SK-N-SH treated with all-trans-retinoic acid at 6 μM for 48 hours (cell line): ENCODE measurements at regions not wholly inside any gene's neighbourhood (a gene's known extent, or its start where the extent isn't known, plus 50 kb on each side); places are given as distances from the start of the nearest gene placed in this dataset.

ENCODE experiments used
- ATAC-seq: fragments of 200-7000 bp; cut with Tn5 transposase; 3 replicates; pipeline ENCODE4 v1.9.1; 2020; ENCODE audit warnings: mild to moderate bottlenecking, moderate library complexity
- ARNTL ChIP-seq: fragments of 450-650 bp; formaldehyde crosslinking; IDR thresholded peaks from 2 replicates; pipeline ENCODE4 v1.5.0; 2020; ENCODE audit warnings: low read depth, mild to moderate bottlenecking, moderate library complexity, borderline replicate concordance
- CSDC2 ChIP-seq: fragments of 250-450 bp; sonication (Bioruptor Pico); IDR thresholded peaks from 2 replicates; pipeline ENCODE4 v1.5.0; 2020; ENCODE audit warnings: mild to moderate bottlenecking, moderate library complexity
- ESRRG ChIP-seq: fragments of 250-450 bp; sonication (Bioruptor Pico); IDR thresholded peaks from 2 replicates; pipeline ENCODE4 v1.6.1; 2021; ENCODE audit warnings: mild to moderate bottlenecking
- GLIS3 ChIP-seq: fragments of 250-450 bp; sonication (Bioruptor Pico); IDR thresholded peaks from 2 replicates; pipeline ENCODE4 v1.5.0; 2020; ENCODE audit warnings: mild to moderate bottlenecking, moderate library complexity
- PPARA ChIP-seq: fragments of 250-450 bp; sonication (Bioruptor Pico); IDR thresholded peaks from 2 replicates; pipeline ENCODE4 v1.5.0; 2020; ENCODE audit warnings: mild to moderate bottlenecking, borderline replicate concordance
- RARB ChIP-seq: fragments of 250-450 bp; sonication (Bioruptor Pico); IDR thresholded peaks from 2 replicates; pipeline ENCODE4 v1.8.0; 2021; ENCODE audit warnings: mild to moderate bottlenecking, moderate library complexity
- SNAI2 ChIP-seq: fragments of 250-450 bp; sonication (Bioruptor Pico); IDR thresholded peaks from 2 replicates; pipeline ENCODE4 v1.5.0; 2020; ENCODE audit warnings: mild to moderate bottlenecking, moderate library complexity
- TOX ChIP-seq: fragments of 250-450 bp; sonication (Bioruptor Pico); IDR thresholded peaks from 2 replicates; pipeline ENCODE4 v1.8.0; 2021; ENCODE audit warnings: mild to moderate bottlenecking, moderate library complexity, borderline replicate concordance
- TSHZ2 ChIP-seq: fragments of 250-450 bp; sonication (Bioruptor Pico); IDR thresholded peaks from 2 replicates; pipeline ENCODE4 v1.5.0; 2020; ENCODE audit warnings: mild to moderate bottlenecking, moderate library complexity
- ZC3H10 ChIP-seq: fragments of 250-450 bp; sonication (Bioruptor Pico); IDR thresholded peaks from 2 replicates; pipeline ENCODE4 v1.5.1; 2021; ENCODE audit warnings: mild to moderate bottlenecking, moderate library complexity
- ZFP3 ChIP-seq: fragments of 250-450 bp; sonication (Bioruptor Pico); IDR thresholded peaks from 2 replicates; pipeline ENCODE4 v1.5.0; 2020; ENCODE audit warnings: mild to moderate bottlenecking, moderate library complexity
- ZNF565 ChIP-seq: fragments of 450-650 bp; formaldehyde crosslinking; conservative IDR thresholded peaks from 2 replicates; pipeline ENCODE4 v1.5.0; 2020; ENCODE audit warnings: low read depth, mild to moderate bottlenecking, moderate library complexity
- ZNF70 ChIP-seq: fragments of 450-650 bp; formaldehyde crosslinking; IDR thresholded peaks from 2 replicates; pipeline ENCODE4 v1.5.0; 2020; ENCODE audit warnings: mild to moderate bottlenecking, moderate library complexity
- ZNF8 ChIP-seq: fragments of 450-650 bp; formaldehyde crosslinking; IDR thresholded peaks from 2 replicates; pipeline ENCODE4 v1.5.0; 2020; ENCODE audit warnings: mild to moderate bottlenecking, moderate library complexity
- TF ChIP-seq, protein P1 (sequence below): fragments of 250-450 bp; sonication (Bioruptor Pico); IDR thresholded peaks from 2 replicates; pipeline ENCODE4 v1.5.1; 2020; ENCODE audit warnings: low read depth, mild to moderate bottlenecking, moderate library complexity
- TF ChIP-seq, protein P2 (sequence below): fragments of 250-450 bp; sonication (Bioruptor Pico); IDR thresholded peaks from 2 replicates; pipeline ENCODE4 v1.8.0; 2021; ENCODE audit warnings: low read depth, mild to moderate bottlenecking, moderate library complexity, borderline replicate concordance
- TF ChIP-seq, protein P3 (sequence below): fragments of 250-450 bp; sonication (Bioruptor Pico); IDR thresholded peaks from 2 replicates; pipeline ENCODE4 v1.5.1; 2021; ENCODE audit warnings: mild to moderate bottlenecking, moderate library complexity

- TF ChIP-seq ZFP3 (CRISPR knock-in tag) (0 out of 2 replicates have a peak, but pooled peaks have one; percentile 57), TOX (no peak), ESRRG (CRISPR knock-in tag) (no peak), CSDC2 (CRISPR knock-in tag) (peak; percentile 67; the same call in 1 of the 2 replicates), RARB (no peak)
- TF ChIP-seq, protein P1, sequence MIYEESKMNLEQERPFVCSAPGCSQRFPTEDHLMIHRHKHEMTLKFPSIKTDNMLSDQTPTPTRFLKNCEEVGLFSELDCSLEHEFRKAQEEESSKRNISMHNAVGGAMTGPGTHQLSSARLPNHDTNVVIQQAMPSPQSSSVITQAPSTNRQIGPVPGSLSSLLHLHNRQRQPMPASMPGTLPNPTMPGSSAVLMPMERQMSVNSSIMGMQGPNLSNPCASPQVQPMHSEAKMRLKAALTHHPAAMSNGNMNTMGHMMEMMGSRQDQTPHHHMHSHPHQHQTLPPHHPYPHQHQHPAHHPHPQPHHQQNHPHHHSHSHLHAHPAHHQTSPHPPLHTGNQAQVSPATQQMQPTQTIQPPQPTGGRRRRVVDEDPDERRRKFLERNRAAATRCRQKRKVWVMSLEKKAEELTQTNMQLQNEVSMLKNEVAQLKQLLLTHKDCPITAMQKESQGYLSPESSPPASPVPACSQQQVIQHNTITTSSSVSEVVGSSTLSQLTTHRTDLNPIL (CRISPR knock-in tag) = no peak
- ATAC-seq = peak; percentile 9
These were observed 288.5 kb upstream of the STXBP5 start for GRCh38 chr6:146915671-146916127.

DNA sequence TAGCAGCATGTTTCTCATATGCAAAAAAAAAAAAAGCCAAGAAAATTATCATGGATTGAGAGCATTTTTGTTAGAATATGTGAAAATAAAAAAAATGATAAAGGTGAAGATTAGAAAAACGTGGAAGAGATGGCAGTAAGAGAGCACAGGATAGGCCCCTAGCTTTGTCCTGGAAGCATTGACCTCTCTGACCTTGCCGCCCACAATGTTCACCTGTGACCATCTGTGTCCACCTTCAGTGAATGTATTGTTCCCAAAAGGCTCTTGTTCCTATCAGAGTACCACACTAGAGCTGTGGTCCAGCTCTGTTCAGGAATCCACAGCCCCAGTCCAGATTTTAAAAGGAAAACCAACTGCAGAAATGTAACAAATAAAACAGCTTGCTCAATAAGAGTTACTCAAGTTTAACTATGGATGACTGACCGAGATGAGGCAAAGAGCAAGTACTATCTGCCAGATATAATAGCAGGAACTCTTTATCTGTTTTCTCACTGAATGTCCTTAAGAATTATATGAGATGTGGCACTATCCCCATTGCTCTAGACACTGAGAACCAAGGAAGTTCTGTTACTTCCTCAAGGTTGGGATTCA lies 287.7 kb upstream of the STXBP5 start:
- no peak for ATAC-seq
- TF ChIP-seq TSHZ2 (CRISPR knock-in tag) = no peak
- no peak for TF ChIP-seq ZFP3 (CRISPR knock-in tag)
- no peak for TF ChIP-seq PPARA (CRISPR knock-in tag)

- TF ChIP-seq RARB (no peak), ESRRG (CRISPR knock-in tag) (no peak), GLIS3 (no peak), TSHZ2 (CRISPR knock-in tag) (no peak), ARNTL (CRISPR knock-in tag) (no peak), ZNF8 (CRISPR knock-in tag) (no peak), ZC3H10 (CRISPR knock-in tag) (no peak), ZNF565 (CRISPR knock-in tag) (no peak), ZNF70 (CRISPR knock-in tag) (no peak), CSDC2 (CRISPR knock-in tag) (no peak), SNAI2 (CRISPR knock-in tag) (no peak), ZFP3 (CRISPR knock-in tag) (no peak), PPARA (CRISPR knock-in tag) (no peak)
- TF ChIP-seq, protein P1 (CRISPR knock-in tag) = no peak
- TF ChIP-seq, protein P2, sequence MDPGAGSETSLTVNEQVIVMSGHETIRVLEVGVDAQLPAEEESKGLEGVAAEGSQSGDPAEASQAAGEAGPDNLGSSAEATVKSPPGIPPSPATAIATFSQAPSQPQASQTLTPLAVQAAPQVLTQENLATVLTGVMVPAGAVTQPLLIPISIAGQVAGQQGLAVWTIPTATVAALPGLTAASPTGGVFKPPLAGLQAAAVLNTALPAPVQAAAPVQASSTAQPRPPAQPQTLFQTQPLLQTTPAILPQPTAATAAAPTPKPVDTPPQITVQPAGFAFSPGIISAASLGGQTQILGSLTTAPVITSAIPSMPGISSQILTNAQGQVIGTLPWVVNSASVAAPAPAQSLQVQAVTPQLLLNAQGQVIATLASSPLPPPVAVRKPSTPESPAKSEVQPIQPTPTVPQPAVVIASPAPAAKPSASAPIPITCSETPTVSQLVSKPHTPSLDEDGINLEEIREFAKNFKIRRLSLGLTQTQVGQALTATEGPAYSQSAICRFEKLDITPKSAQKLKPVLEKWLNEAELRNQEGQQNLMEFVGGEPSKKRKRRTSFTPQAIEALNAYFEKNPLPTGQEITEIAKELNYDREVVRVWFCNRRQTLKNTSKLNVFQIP (CRISPR knock-in tag) = no peak
- TF ChIP-seq, protein P3, sequence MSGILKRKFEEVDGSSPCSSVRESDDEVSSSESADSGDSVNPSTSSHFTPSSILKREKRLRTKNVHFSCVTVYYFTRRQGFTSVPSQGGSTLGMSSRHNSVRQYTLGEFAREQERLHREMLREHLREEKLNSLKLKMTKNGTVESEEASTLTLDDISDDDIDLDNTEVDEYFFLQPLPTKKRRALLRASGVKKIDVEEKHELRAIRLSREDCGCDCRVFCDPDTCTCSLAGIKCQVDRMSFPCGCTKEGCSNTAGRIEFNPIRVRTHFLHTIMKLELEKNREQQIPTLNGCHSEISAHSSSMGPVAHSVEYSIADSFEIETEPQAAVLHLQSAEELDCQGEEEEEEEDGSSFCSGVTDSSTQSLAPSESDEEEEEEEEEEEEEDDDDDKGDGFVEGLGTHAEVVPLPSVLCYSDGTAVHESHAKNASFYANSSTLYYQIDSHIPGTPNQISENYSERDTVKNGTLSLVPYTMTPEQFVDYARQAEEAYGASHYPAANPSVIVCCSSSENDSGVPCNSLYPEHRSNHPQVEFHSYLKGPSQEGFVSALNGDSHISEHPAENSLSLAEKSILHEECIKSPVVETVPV (CRISPR knock-in tag) = no peak
- TF ChIP-seq, all 23 proteins: peak for 0
- ATAC-seq = no peak
These were observed 287.0 kb upstream of the STXBP5 start for GRCh38 chr6:146917182-146917581.
